ENCODE measurements at regions not wholly inside any gene's neighbourhood (a gene's known extent, or its start where the extent isn't known, plus 50 kb on each side); places are given as distances from the start of the nearest gene placed in this dataset.

DNA sequence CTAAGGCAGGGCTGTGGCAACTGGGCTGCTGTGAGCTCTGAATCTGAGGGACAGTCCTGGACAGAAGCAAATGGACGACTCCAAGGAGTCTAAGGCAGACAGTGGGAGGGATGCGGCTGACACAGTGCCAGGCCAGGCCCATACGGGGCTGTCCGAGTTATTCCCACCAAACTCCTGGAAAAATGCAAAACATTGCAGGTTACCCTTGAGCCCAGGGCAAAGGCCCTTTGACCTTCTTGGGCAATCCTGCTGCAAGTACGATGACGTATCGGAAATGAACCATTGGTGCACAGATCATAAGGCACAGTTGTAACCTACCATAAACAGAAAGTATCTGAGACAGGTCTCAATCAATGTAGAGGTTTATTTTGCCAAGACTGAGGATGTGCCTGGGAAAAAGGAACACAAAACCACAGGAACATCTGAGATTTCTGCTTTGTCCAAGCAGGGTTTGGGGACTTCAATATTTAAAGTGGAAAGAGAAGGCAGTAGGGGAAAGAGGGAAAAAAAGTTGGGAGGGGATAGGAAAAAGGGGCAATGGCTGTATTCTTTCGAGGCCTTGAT, 118.9 kb downstream of the DACT2 start:
- no peak for TF ChIP-seq CTCF (IDR thresholded peaks at IDR 0.05)
- TF ChIP-seq POLR2A (IDR thresholded peaks at IDR 0.05), result peak; percentile 58

Data from right lobe of liver (tissue), 4 donors.